ENCODE measurements at regions not wholly inside any gene's neighbourhood (a gene's known extent, or its start where the extent isn't known, plus 50 kb on each side); places are given as distances from the start of the nearest gene placed in this dataset.

DNA sequence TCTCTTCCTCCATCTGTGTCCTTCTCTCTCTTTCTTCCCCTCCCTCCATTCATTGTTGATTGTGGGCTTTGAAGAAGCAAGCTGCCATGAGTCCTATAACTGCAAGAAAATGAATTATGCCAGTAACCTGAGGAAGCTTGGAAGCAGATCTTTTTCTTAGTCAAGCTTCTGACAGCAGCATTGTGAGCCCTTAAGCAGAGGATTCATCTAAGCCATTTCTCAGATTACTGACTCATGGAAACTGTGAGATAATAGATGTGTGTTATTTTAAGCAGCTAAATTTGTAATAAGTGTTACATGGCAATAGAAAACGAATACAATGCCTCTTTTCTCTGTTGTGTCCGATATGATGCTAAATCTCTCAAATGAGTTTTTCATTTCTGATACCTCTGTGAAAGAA lies 1109.7 kb downstream of the CDH11 start:
- Histone ChIP-seq H3K27me3 (ENCODE audit: control insufficient read depth in 1 of 2, insufficient read depth in 2 of 2, low read length in 2 of 2) (no peaks in the 10 kb centered on the region), H3K4me1 (ENCODE audit: control insufficient read depth in 1 of 2, insufficient read depth in 2 of 2, low read length in 2 of 2) (no peaks in the 10 kb centered on the region), H3K27ac (ENCODE audit: low read depth, low read length) (no peak overlapping the region), H3K9ac (ENCODE audit: low read depth in 1 of 2, low read length in 2 of 2) (no peak overlapping the region), H3K4me3 (ENCODE audit: low read depth in 1 of 2, low read length in 2 of 2) (no peak overlapping the region), H3K9me3 (ENCODE audit: control insufficient read depth in 1 of 2, low read length in 2 of 2) (no peaks in the 10 kb centered on the region), H3K36me3 (ENCODE audit: control insufficient read depth in 1 of 2, insufficient read depth in 2 of 2, low read length in 2 of 2) (no peaks in the 10 kb centered on the region)

DNA sequence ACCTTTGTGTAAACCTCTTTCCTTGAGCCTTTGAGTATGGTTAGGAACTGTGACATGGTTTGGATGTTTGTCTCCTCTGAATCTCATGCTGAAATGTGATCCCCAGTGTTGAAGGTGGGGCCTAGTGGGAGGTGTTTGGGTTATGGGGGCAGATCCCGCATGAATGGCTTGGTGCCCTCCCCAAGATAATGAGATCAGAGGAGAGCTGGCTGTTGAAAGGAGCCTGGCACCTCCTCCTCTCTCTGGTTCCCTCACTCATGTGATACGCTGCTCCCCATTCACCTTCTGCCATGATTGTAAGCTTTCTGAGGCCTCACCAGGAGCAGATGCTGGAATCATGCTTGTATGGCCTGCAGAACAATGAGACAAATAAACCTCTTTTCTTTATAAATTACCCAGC lies 1110.2 kb downstream of the CDH11 start:
- Histone ChIP-seq H3K4me3 (ENCODE audit: low read depth in 1 of 2, low read length in 2 of 2) (no peak overlapping the region), H3K27ac (ENCODE audit: low read depth, low read length) (no peak overlapping the region), H3K9ac (ENCODE audit: low read depth in 1 of 2, low read length in 2 of 2) (no peak overlapping the region), H3K36me3 (ENCODE audit: control insufficient read depth in 1 of 2, insufficient read depth in 2 of 2, low read length in 2 of 2) (no peaks in the 10 kb centered on the region), H3K4me1 (ENCODE audit: control insufficient read depth in 1 of 2, insufficient read depth in 2 of 2, low read length in 2 of 2) (no peaks in the 10 kb centered on the region), H3K9me3 (ENCODE audit: control insufficient read depth in 1 of 2, low read length in 2 of 2) (no peaks in the 10 kb centered on the region), H3K27me3 (ENCODE audit: control insufficient read depth in 1 of 2, insufficient read depth in 2 of 2, low read length in 2 of 2) (no peaks in the 10 kb centered on the region)

DNA sequence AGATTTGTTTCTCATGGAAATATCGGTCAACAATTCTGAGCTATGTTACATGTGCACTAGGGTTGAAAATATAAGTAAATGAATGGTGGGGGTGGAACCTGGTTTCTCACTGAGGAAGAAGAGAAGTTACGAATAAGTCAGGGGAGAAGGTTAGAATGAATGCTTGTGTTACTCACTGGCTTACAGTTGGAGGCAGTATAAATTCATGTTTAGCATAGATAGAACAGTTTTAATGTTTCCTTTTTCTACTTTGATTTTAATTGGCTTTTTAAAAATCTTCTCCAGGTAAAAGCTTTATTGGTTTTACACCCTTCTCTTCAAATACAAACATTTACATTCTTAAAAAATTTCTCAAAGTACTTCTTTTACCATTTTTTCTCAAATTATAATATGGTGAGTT lies 1113.7 kb downstream of the CDH11 start:
- H3K36me3 ChIP-seq (ENCODE audit: control insufficient read depth in 1 of 2, insufficient read depth in 2 of 2, low read length in 2 of 2): no peaks in the 10 kb centered on the region
- H3K4me3 ChIP-seq (ENCODE audit: low read depth in 1 of 2, low read length in 2 of 2): no peak overlapping the region
- H3K27me3 ChIP-seq (ENCODE audit: control insufficient read depth in 1 of 2, insufficient read depth in 2 of 2, low read length in 2 of 2): no peaks in the 10 kb centered on the region
- H3K9me3 ChIP-seq (ENCODE audit: control insufficient read depth in 1 of 2, low read length in 2 of 2): no peaks in the 10 kb centered on the region
- no peak overlapping the region for H3K9ac ChIP-seq (ENCODE audit: low read depth in 1 of 2, low read length in 2 of 2)
- no peak overlapping the region for H3K27ac ChIP-seq (ENCODE audit: low read depth, low read length)
- H3K4me1 ChIP-seq (ENCODE audit: control insufficient read depth in 1 of 2, insufficient read depth in 2 of 2, low read length in 2 of 2): no peaks in the 10 kb centered on the region

DNA sequence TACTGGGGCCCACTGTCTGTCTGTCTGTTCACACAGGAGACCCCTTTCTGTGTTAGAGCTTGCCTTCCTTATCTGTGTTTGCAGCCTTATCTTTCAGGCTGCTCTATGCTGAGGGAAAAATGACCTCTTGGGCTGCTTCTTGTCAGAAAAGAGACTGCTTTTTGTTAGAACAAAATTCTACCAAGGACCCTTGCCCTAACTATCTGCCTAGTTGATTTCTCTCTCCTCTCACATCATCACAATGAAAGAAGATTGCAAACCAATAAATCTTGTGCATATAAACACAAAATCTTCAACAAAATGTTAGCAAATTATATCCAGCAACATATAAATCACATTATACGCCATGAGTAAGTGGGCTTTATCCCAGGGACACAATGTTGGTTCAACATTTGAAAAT lies 1117.7 kb downstream of the CDH11 start:
- Histone ChIP-seq H3K4me3 (ENCODE audit: low read depth in 1 of 2, low read length in 2 of 2) (no peak overlapping the region), H3K27me3 (ENCODE audit: control insufficient read depth in 1 of 2, insufficient read depth in 2 of 2, low read length in 2 of 2) (no peaks in the 10 kb centered on the region), H3K4me1 (ENCODE audit: control insufficient read depth in 1 of 2, insufficient read depth in 2 of 2, low read length in 2 of 2) (no peaks in the 10 kb centered on the region), H3K27ac (ENCODE audit: low read depth, low read length) (no peak overlapping the region), H3K9ac (ENCODE audit: low read depth in 1 of 2, low read length in 2 of 2) (no peak overlapping the region), H3K36me3 (ENCODE audit: control insufficient read depth in 1 of 2, insufficient read depth in 2 of 2, low read length in 2 of 2) (no peaks in the 10 kb centered on the region), H3K9me3 (ENCODE audit: control insufficient read depth in 1 of 2, low read length in 2 of 2) (no peaks in the 10 kb centered on the region)

DNA sequence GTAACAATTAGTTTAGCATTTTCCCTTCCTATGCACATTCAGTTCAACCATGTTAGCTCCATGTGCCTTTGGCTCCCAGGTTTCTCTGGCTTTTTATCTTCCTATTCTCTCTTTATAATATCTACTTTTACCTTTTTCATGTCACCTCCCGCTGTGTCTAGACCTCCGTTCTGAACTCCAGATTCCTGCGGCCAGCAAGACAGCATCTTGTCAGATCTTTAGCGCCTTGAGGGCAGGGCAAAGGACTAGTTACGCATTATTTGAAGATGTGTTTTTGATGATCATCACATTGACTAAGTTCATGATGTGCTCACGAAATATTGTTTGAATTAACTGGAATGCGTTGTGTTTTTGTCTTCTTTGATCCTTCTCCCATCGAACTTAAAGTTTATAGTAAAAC lies 1126.8 kb downstream of the CDH11 start:
- H3K27ac ChIP-seq (ENCODE audit: low read depth, low read length): no peak overlapping the region
- H3K27me3 ChIP-seq (ENCODE audit: control insufficient read depth in 1 of 2, insufficient read depth in 2 of 2, low read length in 2 of 2): no peaks in the 10 kb centered on the region
- H3K9me3 ChIP-seq (ENCODE audit: control insufficient read depth in 1 of 2, low read length in 2 of 2): no peaks in the 10 kb centered on the region
- no peaks in the 10 kb centered on the region for H3K4me1 ChIP-seq (ENCODE audit: control insufficient read depth in 1 of 2, insufficient read depth in 2 of 2, low read length in 2 of 2)
- no peak overlapping the region for H3K9ac ChIP-seq (ENCODE audit: low read depth in 1 of 2, low read length in 2 of 2)
- H3K36me3 ChIP-seq (ENCODE audit: control insufficient read depth in 1 of 2, insufficient read depth in 2 of 2, low read length in 2 of 2): no peaks in the 10 kb centered on the region
- no peak overlapping the region for H3K4me3 ChIP-seq (ENCODE audit: low read depth in 1 of 2, low read length in 2 of 2)

DNA sequence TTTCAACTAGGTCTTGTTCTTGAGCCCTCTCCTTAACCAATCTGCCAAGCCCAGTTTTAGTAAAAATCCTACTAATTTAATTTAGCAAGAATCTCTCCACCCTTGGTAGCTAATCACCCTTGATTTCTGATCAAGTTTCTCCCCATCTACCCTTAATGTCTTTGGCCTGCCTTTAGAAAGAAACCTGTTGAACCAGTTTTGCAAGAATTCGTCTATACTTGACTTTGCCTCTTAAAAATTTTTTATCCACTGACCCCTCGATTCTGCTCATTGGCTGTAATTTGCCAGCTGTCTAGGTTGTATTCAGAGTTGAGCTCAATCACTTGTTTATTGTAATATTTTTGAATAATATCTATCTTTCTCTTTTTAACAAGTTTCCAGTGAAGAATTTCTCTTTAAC lies 1138.5 kb downstream of the CDH11 start:
- Histone ChIP-seq H3K27ac (ENCODE audit: low read depth, low read length) (no peak overlapping the region), H3K9me3 (ENCODE audit: control insufficient read depth in 1 of 2, low read length in 2 of 2) (no peaks in the 10 kb centered on the region), H3K4me1 (ENCODE audit: control insufficient read depth in 1 of 2, insufficient read depth in 2 of 2, low read length in 2 of 2) (no peaks in the 10 kb centered on the region), H3K27me3 (ENCODE audit: control insufficient read depth in 1 of 2, insufficient read depth in 2 of 2, low read length in 2 of 2) (no peaks in the 10 kb centered on the region), H3K4me3 (ENCODE audit: low read depth in 1 of 2, low read length in 2 of 2) (no peak overlapping the region), H3K36me3 (ENCODE audit: control insufficient read depth in 1 of 2, insufficient read depth in 2 of 2, low read length in 2 of 2) (no peaks in the 10 kb centered on the region), H3K9ac (ENCODE audit: low read depth in 1 of 2, low read length in 2 of 2) (no peak overlapping the region)

DNA sequence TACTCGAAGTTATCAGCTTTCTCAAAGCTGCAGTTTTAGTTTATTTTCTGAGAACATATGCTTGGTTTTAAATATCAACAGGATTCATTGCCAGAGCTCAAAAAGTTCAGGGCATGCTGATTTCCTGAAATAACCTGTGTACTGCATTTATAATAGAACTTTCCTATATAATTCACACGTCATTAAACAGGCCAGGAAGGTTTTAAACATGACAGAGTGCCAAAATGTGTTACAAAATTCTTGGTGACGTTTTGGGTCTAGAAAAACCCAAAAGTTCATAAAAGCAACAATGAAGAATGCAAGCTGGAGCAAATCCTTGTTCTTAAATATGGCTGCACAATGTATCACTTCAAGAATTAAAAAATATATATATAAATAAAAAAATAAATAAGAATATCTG lies 1139.1 kb downstream of the CDH11 start:
- Histone ChIP-seq H3K27ac (ENCODE audit: low read depth, low read length) (no peak overlapping the region), H3K4me1 (ENCODE audit: control insufficient read depth in 1 of 2, insufficient read depth in 2 of 2, low read length in 2 of 2) (no peaks in the 10 kb centered on the region), H3K36me3 (ENCODE audit: control insufficient read depth in 1 of 2, insufficient read depth in 2 of 2, low read length in 2 of 2) (no peaks in the 10 kb centered on the region), H3K27me3 (ENCODE audit: control insufficient read depth in 1 of 2, insufficient read depth in 2 of 2, low read length in 2 of 2) (no peaks in the 10 kb centered on the region), H3K4me3 (ENCODE audit: low read depth in 1 of 2, low read length in 2 of 2) (no peak overlapping the region), H3K9ac (ENCODE audit: low read depth in 1 of 2, low read length in 2 of 2) (no peak overlapping the region), H3K9me3 (ENCODE audit: control insufficient read depth in 1 of 2, low read length in 2 of 2) (no peaks in the 10 kb centered on the region)

DNA sequence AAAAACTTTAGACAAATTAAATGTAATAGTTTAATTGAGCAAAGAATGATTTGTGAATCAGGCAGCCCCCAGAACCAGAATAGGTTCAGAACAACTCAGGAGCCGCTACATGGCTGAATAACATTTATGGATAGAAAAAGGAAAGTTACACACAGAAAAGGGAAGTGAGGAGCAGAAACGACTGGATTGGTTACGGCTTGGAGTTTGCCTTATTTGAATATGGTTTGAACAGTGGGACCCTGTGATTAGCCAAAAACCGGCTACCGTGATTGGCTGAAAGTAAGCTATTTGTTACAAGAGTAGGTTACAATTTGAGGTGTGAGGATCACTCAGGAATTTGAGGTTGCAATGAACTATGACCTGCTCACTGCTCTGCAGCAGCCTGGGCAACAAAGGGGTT lies 1139.8 kb downstream of the CDH11 start:
- no peak overlapping the region for H3K27ac ChIP-seq (ENCODE audit: low read depth, low read length)
- H3K27me3 ChIP-seq (ENCODE audit: control insufficient read depth in 1 of 2, insufficient read depth in 2 of 2, low read length in 2 of 2): no peaks in the 10 kb centered on the region
- no peaks in the 10 kb centered on the region for H3K4me1 ChIP-seq (ENCODE audit: control insufficient read depth in 1 of 2, insufficient read depth in 2 of 2, low read length in 2 of 2)
- H3K4me3 ChIP-seq (ENCODE audit: low read depth in 1 of 2, low read length in 2 of 2): no peak overlapping the region
- H3K9me3 ChIP-seq (ENCODE audit: control insufficient read depth in 1 of 2, low read length in 2 of 2): no peaks in the 10 kb centered on the region
- H3K9ac ChIP-seq (ENCODE audit: low read depth in 1 of 2, low read length in 2 of 2): no peak overlapping the region
- no peaks in the 10 kb centered on the region for H3K36me3 ChIP-seq (ENCODE audit: control insufficient read depth in 1 of 2, insufficient read depth in 2 of 2, low read length in 2 of 2)

DNA sequence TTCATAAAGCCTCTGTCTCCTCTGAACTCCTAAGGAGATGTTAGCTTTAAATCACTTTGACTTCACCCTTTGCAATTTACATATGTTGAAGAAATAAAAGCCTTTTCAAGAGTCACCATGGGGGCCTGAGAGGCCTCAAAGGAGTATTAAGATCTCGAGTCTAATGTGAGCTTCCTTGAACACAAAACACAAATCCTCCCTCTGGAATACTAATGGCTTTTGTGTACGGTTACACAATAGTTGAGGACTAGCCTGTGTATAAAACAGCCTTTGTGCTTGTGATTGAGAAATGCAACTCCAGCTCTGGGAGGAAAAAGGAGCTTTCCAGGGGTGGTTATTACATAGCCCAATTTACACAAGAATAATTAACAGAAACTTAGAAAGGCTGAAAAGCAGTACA lies 1140.2 kb downstream of the CDH11 start:
- Histone ChIP-seq H3K9ac (ENCODE audit: low read depth in 1 of 2, low read length in 2 of 2) (no peak overlapping the region), H3K4me3 (ENCODE audit: low read depth in 1 of 2, low read length in 2 of 2) (no peak overlapping the region), H3K4me1 (ENCODE audit: control insufficient read depth in 1 of 2, insufficient read depth in 2 of 2, low read length in 2 of 2) (no peaks in the 10 kb centered on the region), H3K27ac (ENCODE audit: low read depth, low read length) (no peak overlapping the region), H3K27me3 (ENCODE audit: control insufficient read depth in 1 of 2, insufficient read depth in 2 of 2, low read length in 2 of 2) (no peaks in the 10 kb centered on the region), H3K36me3 (ENCODE audit: control insufficient read depth in 1 of 2, insufficient read depth in 2 of 2, low read length in 2 of 2) (no peaks in the 10 kb centered on the region), H3K9me3 (ENCODE audit: control insufficient read depth in 1 of 2, low read length in 2 of 2) (no peaks in the 10 kb centered on the region)

DNA sequence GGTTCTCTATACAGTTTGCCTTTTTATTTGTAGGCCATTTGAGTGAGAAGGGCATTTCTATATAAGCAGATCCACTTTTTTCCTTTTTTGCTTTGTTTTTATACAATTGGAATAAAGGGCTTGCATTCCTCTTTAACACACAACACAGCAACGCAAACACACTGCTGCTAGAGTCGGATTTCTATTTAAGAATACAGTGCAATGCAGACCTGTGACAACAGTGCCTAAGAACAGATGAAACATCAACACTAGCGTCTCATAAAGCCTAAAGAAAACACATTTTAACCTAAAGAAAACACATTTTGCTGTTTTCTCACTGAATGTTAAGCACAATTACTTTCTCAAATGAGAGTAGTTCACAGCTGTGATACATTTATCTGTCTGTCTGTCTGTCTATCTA lies 1141.1 kb downstream of the CDH11 start:
- H3K4me3 ChIP-seq (ENCODE audit: low read depth in 1 of 2, low read length in 2 of 2): no peak overlapping the region
- no peaks in the 10 kb centered on the region for H3K9me3 ChIP-seq (ENCODE audit: control insufficient read depth in 1 of 2, low read length in 2 of 2)
- H3K27me3 ChIP-seq (ENCODE audit: control insufficient read depth in 1 of 2, insufficient read depth in 2 of 2, low read length in 2 of 2): no peaks in the 10 kb centered on the region
- no peaks in the 10 kb centered on the region for H3K4me1 ChIP-seq (ENCODE audit: control insufficient read depth in 1 of 2, insufficient read depth in 2 of 2, low read length in 2 of 2)
- H3K36me3 ChIP-seq (ENCODE audit: control insufficient read depth in 1 of 2, insufficient read depth in 2 of 2, low read length in 2 of 2): no peaks in the 10 kb centered on the region
- H3K27ac ChIP-seq (ENCODE audit: low read depth, low read length): no peak overlapping the region
- no peak overlapping the region for H3K9ac ChIP-seq (ENCODE audit: low read depth in 1 of 2, low read length in 2 of 2)

DNA sequence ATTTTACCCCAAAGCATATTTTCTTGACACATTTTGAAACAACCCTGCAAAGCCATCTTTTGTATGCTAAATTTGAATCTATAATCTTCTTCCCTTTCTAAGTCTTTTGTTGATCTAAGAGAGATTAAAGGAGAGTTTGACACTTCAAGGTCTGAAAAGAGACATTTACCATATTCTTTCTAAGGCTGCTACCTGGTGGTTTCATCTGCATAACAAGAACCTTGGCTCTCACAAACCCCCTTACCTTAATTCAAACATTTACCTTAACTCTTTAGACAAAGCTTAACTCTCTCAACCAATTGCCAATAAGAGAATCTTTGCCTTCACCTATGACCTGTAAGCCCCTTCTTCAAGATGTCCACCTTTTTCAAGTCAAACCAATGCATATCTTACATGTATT lies 1143.6 kb downstream of the CDH11 start:
- no peak overlapping the region for H3K27ac ChIP-seq (ENCODE audit: low read depth, low read length)
- H3K4me3 ChIP-seq (ENCODE audit: low read depth in 1 of 2, low read length in 2 of 2): no peak overlapping the region
- H3K9ac ChIP-seq (ENCODE audit: low read depth in 1 of 2, low read length in 2 of 2): no peak overlapping the region
- H3K36me3 ChIP-seq (ENCODE audit: control insufficient read depth in 1 of 2, insufficient read depth in 2 of 2, low read length in 2 of 2): no peaks in the 10 kb centered on the region
- no peaks in the 10 kb centered on the region for H3K4me1 ChIP-seq (ENCODE audit: control insufficient read depth in 1 of 2, insufficient read depth in 2 of 2, low read length in 2 of 2)
- H3K9me3 ChIP-seq (ENCODE audit: control insufficient read depth in 1 of 2, low read length in 2 of 2): no peaks in the 10 kb centered on the region
- H3K27me3 ChIP-seq (ENCODE audit: control insufficient read depth in 1 of 2, insufficient read depth in 2 of 2, low read length in 2 of 2): no peaks in the 10 kb centered on the region
